Mesodermal cell (in vitro differentiated cells): ENCODE measurements at regions not wholly inside any gene's neighbourhood (a gene's known extent, or its start where the extent isn't known, plus 50 kb on each side); places are given as distances from the start of the nearest gene placed in this dataset.

Experiments used
- H3K27ac ChIP-seq: 2 replicates; pipeline ENCODE4 v1.7.0; 2013; ENCODE audit warnings: mild to moderate bottlenecking, low read depth, low read length, moderate library complexity; ENCODE audit not compliant: severe bottlenecking
- H3K36me3 ChIP-seq: 2 replicates; pipeline ENCODE4 v1.7.1; 2013; ENCODE audit warnings: mild to moderate bottlenecking, low read length, moderate library complexity; ENCODE audit not compliant: control insufficient read depth, insufficient read depth
- H3K4me1 ChIP-seq: one replicate; pipeline ENCODE4 v1.7.1; 2013; ENCODE audit warnings: mild to moderate bottlenecking, low read length; ENCODE audit not compliant: insufficient read depth, control insufficient read depth, poor library complexity, severe bottlenecking
- H3K4me3 ChIP-seq: 2 replicates; pipeline ENCODE4 v1.7.0; 2013; ENCODE audit warnings: low read length, control low read depth, mild to moderate bottlenecking; ENCODE audit not compliant: insufficient read depth, poor library complexity, severe bottlenecking; ENCODE audit errors: extremely low read depth
- H3K9me3 ChIP-seq: 2 replicates; pipeline ENCODE4 v1.7.1; 2013; ENCODE audit warnings: mild to moderate bottlenecking, low read length, moderate library complexity; ENCODE audit not compliant: control insufficient read depth
- WGBS, 2 experiments: methylation state at CpG; one replicate each; pipeline ENCODE4 v1.1.5; 2013; ENCODE audit warnings: missing lambda C conversion rate in 2 of 2; ENCODE audit not compliant: insufficient coverage in 2 of 2; 5-methylcytosine and 5-hydroxymethylcytosine counted together

GRCh38 chr9:12874395-12874794 lies 99.6 kb downstream of the LURAP1L start:
- Histone ChIP-seq H3K36me3 (no peaks in the 10 kb centered on the region), H3K9me3 (no peaks in the 10 kb centered on the region), H3K4me3 (no peak overlapping the region), H3K4me1 (peaks cover 5% of the 10 kb centered on the region), H3K27ac (no peak overlapping the region)
- no CpG with 5 or more reads among the region's 3 CpGs for WGBS, 2 experiments

GRCh38 chr9:12875191-12875590 lies 100.4 kb downstream of the LURAP1L start:
- Histone ChIP-seq H3K4me1 (peaks cover 5% of the 10 kb centered on the region), H3K36me3 (no peaks in the 10 kb centered on the region), H3K27ac (no peak overlapping the region), H3K4me3 (no peak overlapping the region), H3K9me3 (no peaks in the 10 kb centered on the region)

GRCh38 chr9:12876872-12877271 lies 102.1 kb downstream of the LURAP1L start:
- peaks cover 5% of the 10 kb centered on the region for H3K4me1 ChIP-seq
- no peaks in the 10 kb centered on the region for H3K9me3 ChIP-seq
- H3K4me3 ChIP-seq: no peak overlapping the region
- H3K27ac ChIP-seq: no peak overlapping the region
- no peaks in the 10 kb centered on the region for H3K36me3 ChIP-seq
- WGBS, 2 experiments: 38% methylated on average over 2 of the region's 2 CpGs; no CpG with 5 or more reads in 1 of the 2 experiments

GRCh38 chr9:12878351-12878978 lies 103.6 kb downstream of the LURAP1L start:
- Histone ChIP-seq H3K4me1 (peaks cover 9% of the 10 kb centered on the region), H3K27ac (no peak overlapping the region), H3K4me3 (no peak overlapping the region), H3K36me3 (no peaks in the 10 kb centered on the region), H3K9me3 (no peaks in the 10 kb centered on the region)
- WGBS, 2 experiments: no CpG with 5 or more reads among the region's 5 CpGs

- no peak overlapping the region for H3K4me3 ChIP-seq
- H3K9me3 ChIP-seq: no peaks in the 10 kb centered on the region
- peaks cover 9% of the 10 kb centered on the region for H3K4me1 ChIP-seq
- no peak overlapping the region for H3K27ac ChIP-seq
- H3K36me3 ChIP-seq: no peaks in the 10 kb centered on the region
These were observed 105.1 kb downstream of the LURAP1L start for GRCh38 chr9:12879961-12880360.

- H3K4me3 ChIP-seq: no peak overlapping the region
- no peak overlapping the region for H3K27ac ChIP-seq
- peaks cover 9% of the 10 kb centered on the region for H3K4me1 ChIP-seq
- 79% methylated on average over 2 of the region's 3 CpGs; no CpG with 5 or more reads in 1 of the 2 experiments for WGBS, 2 experiments
- no peaks in the 10 kb centered on the region for H3K9me3 ChIP-seq
- H3K36me3 ChIP-seq: no peaks in the 10 kb centered on the region
These were observed 105.7 kb downstream of the LURAP1L start for GRCh38 chr9:12880406-12881015.

GRCh38 chr9:12882430-12882829 lies 107.6 kb downstream of the LURAP1L start:
- Histone ChIP-seq H3K27ac (no peak overlapping the region), H3K36me3 (no peaks in the 10 kb centered on the region), H3K9me3 (no peaks in the 10 kb centered on the region), H3K4me1 (peaks cover 4% of the 10 kb centered on the region), H3K4me3 (no peak overlapping the region)
- WGBS, 2 experiments: 83% methylated on average over 1 of the region's 2 CpGs; no CpG with 5 or more reads in 1 of the 2 experiments

- 73 to 81% methylated on average over 2 to 3 of the region's 4 CpGs for WGBS, 2 experiments
- H3K4me1 ChIP-seq: peaks cover 4% of the 10 kb centered on the region
- H3K4me3 ChIP-seq: no peak overlapping the region
- no peak overlapping the region for H3K27ac ChIP-seq
- H3K36me3 ChIP-seq: no peaks in the 10 kb centered on the region
- no peaks in the 10 kb centered on the region for H3K9me3 ChIP-seq
These were observed 110.0 kb downstream of the LURAP1L start for GRCh38 chr9:12884736-12885395.

GRCh38 chr9:12889402-12890106 lies 114.7 kb downstream of the LURAP1L start:
- no peak overlapping the region for H3K4me3 ChIP-seq
- H3K4me1 ChIP-seq: no peaks in the 10 kb centered on the region
- H3K9me3 ChIP-seq: no peaks in the 10 kb centered on the region
- WGBS, 2 experiments: 88% methylated on average over 2 of the region's 2 CpGs; no CpG with 5 or more reads in 1 of the 2 experiments
- H3K27ac ChIP-seq: no peak overlapping the region
- H3K36me3 ChIP-seq: no peaks in the 10 kb centered on the region

- no peaks in the 10 kb centered on the region for H3K36me3 ChIP-seq
- no peak overlapping the region for H3K4me3 ChIP-seq
- no peaks in the 10 kb centered on the region for H3K9me3 ChIP-seq
- no peak overlapping the region for H3K27ac ChIP-seq
- WGBS, 2 experiments: no CpG with 5 or more reads among the region's 1 CpG
- no peaks in the 10 kb centered on the region for H3K4me1 ChIP-seq
These were observed 116.8 kb downstream of the LURAP1L start for GRCh38 chr9:12891588-12891987.
